ENCODE measurements at regions not wholly inside any gene's neighbourhood (a gene's known extent, or its start where the extent isn't known, plus 50 kb on each side); places are given as distances from the start of the nearest gene placed in this dataset.
"Not testable (repeated sequence)": the region's sequence is repeated elsewhere in the genome, so short reads cannot be mapped to it uniquely, and the experiment has no call there.

- no peak for DNase-seq
These were observed 253.3 kb downstream of the SOX9 start for GRCh38 chr17:72373910-72374741.

GRCh38 chr17:72376526-72377345 is 255.9 kb downstream of the SOX9 start:
- POLR2A ChIA-PET = no interaction called here
- no peak overlapping the region for H3K4me3 Mint-ChIP-seq
- no peaks in the 10 kb centered on the region for H3K36me3 Mint-ChIP-seq
- DNase-seq (no peak), ATAC-seq (no peak)
- peaks cover 2 to 9% (median 4%) of the 10 kb centered on the region in 5 donors for H3K27me3 Mint-ChIP-seq
- peak overlapping the region in 1 of 10 donors; percentile 0 for H3K27ac Mint-ChIP-seq
- no peaks in the 10 kb centered on the region for H3K4me1 Mint-ChIP-seq
- peaks cover 0 to 3% (median 0%) of the 10 kb centered on the region in 9 donors for H3K9me3 Mint-ChIP-seq

More at GRCh38 chr17:72373910-72374741, 253.3 kb downstream of the SOX9 start:
- POLR2A ChIA-PET = no interaction called here
- no peak for ATAC-seq
- H3K4me3 Mint-ChIP-seq = no peak overlapping the region
- H3K27ac Mint-ChIP-seq = no peak overlapping the region
- no peaks in the 10 kb centered on the region for H3K36me3 Mint-ChIP-seq
- no peaks in the 10 kb centered on the region for H3K4me1 Mint-ChIP-seq
- H3K27me3 Mint-ChIP-seq = peaks cover 0 to 9% (median 4%) of the 10 kb centered on the region in 5 donors
- peaks cover 0 to 3% (median 0%) of the 10 kb centered on the region in 9 donors for H3K9me3 Mint-ChIP-seq

GRCh38 chr17:72378414-72379390 is 257.9 kb downstream of the SOX9 start:
- POLR2A ChIA-PET = no interaction called here
- H3K9me3 Mint-ChIP-seq = peaks cover 0 to 3% (median 0%) of the 10 kb centered on the region in 9 donors
- no peaks in the 10 kb centered on the region for H3K36me3 Mint-ChIP-seq
- H3K4me1 Mint-ChIP-seq = peaks cover 0 to 2% (median 0%) of the 10 kb centered on the region in 4 donors
- peaks cover 2 to 10% (median 9%) of the 10 kb centered on the region in 5 donors for H3K27me3 Mint-ChIP-seq
- no peak overlapping the region for H3K4me3 Mint-ChIP-seq
- ATAC-seq = no peak
- DNase-seq = no peak
- no peak overlapping the region for H3K27ac Mint-ChIP-seq

GRCh38 chr17:72379516-72379915 is 258.7 kb downstream of the SOX9 start:
- DNase-seq (no peak), ATAC-seq (no peak)
- no peak overlapping the region for H3K4me3 Mint-ChIP-seq
- H3K9me3 Mint-ChIP-seq = peaks cover 0 to 3% (median 0%) of the 10 kb centered on the region in 9 donors
- peaks cover 0 to 2% (median 0%) of the 10 kb centered on the region in 4 donors for H3K4me1 Mint-ChIP-seq
- no peaks in the 10 kb centered on the region for H3K36me3 Mint-ChIP-seq
- peaks cover 2 to 10% (median 9%) of the 10 kb centered on the region in 5 donors for H3K27me3 Mint-ChIP-seq
- POLR2A ChIA-PET = no interaction called here
- no peak overlapping the region for H3K27ac Mint-ChIP-seq

GRCh38 chr17:72380120-72380519 is 259.3 kb downstream of the SOX9 start:
- Mint-ChIP-seq H3K4me3 (no peak overlapping the region), H3K4me1 (peaks cover 0 to 2% (median 0%) of the 10 kb centered on the region in 4 donors), H3K27me3 (peaks cover 2 to 10% (median 9%) of the 10 kb centered on the region in 5 donors), H3K36me3 (no peaks in the 10 kb centered on the region), H3K27ac (no peak overlapping the region), H3K9me3 (peaks cover 0 to 3% (median 0%) of the 10 kb centered on the region in 9 donors)
- no peak for DNase-seq
- ATAC-seq = no peak
- POLR2A ChIA-PET = no interaction called here

GRCh38 chr17:72380737-72381136 is 259.9 kb downstream of the SOX9 start:
- Mint-ChIP-seq H3K4me3 (no peak overlapping the region), H3K4me1 (peaks cover 0 to 2% (median 0%) of the 10 kb centered on the region in 4 donors), H3K27ac (no peak overlapping the region), H3K36me3 (no peaks in the 10 kb centered on the region), H3K27me3 (peaks cover 2 to 16% (median 9%) of the 10 kb centered on the region in 5 donors), H3K9me3 (peaks cover 0 to 3% (median 0%) of the 10 kb centered on the region in 9 donors)
- ATAC-seq = no peak
- no peak for DNase-seq
- POLR2A ChIA-PET = no interaction called here

- Mint-ChIP-seq H3K36me3 (no peaks in the 10 kb centered on the region), H3K4me3 (no peak overlapping the region), H3K27ac (peak overlapping the region in 1 of 10 donors; percentile 71), H3K9me3 (peaks cover 0 to 2% (median 0%) of the 10 kb centered on the region in 9 donors), H3K4me1 (peaks cover 0 to 2% (median 0%) of the 10 kb centered on the region in 4 donors), H3K27me3 (peaks cover 2 to 24% (median 7%) of the 10 kb centered on the region in 5 donors)
- no peak for DNase-seq
- POLR2A ChIA-PET = no interaction called here
- ATAC-seq = no peak
These were observed 261.0 kb downstream of the SOX9 start for GRCh38 chr17:72381597-72382397.

GRCh38 chr17:72382971-72383722 is 262.3 kb downstream of the SOX9 start:
- POLR2A ChIA-PET = no interaction called here
- Mint-ChIP-seq H3K36me3 (no peaks in the 10 kb centered on the region), H3K9me3 (peaks cover 0 to 3% (median 0%) of the 10 kb centered on the region in 9 donors), H3K4me3 (no peak overlapping the region), H3K27me3 (peaks cover 2 to 23% (median 7%) of the 10 kb centered on the region in 5 donors), H3K27ac (no peak overlapping the region), H3K4me1 (peaks cover 0 to 2% (median 0%) of the 10 kb centered on the region in 4 donors)
- ATAC-seq (no peak), DNase-seq (no peak)

- no peak for DNase-seq
- no peak for ATAC-seq
- Mint-ChIP-seq H3K4me3 (no peak overlapping the region), H3K27me3 (peaks cover 2 to 19% (median 5%) of the 10 kb centered on the region in 5 donors), H3K9me3 (peaks cover 0 to 3% (median 0%) of the 10 kb centered on the region in 9 donors), H3K4me1 (peaks cover 0 to 2% (median 0%) of the 10 kb centered on the region in 4 donors), H3K36me3 (no peaks in the 10 kb centered on the region), H3K27ac (no peak overlapping the region)
- POLR2A ChIA-PET = no interaction called here
These were observed 264.7 kb downstream of the SOX9 start for GRCh38 chr17:72385475-72385874.

- ATAC-seq, H3K9me3 Mint-ChIP-seq, POLR2A ChIA-PET: not testable (repeated sequence)
These were observed 265.4 kb downstream of the SOX9 start for GRCh38 chr17:72386173-72386572.

More at GRCh38 chr17:72386173-72386572, 265.4 kb downstream of the SOX9 start:
- DNase-seq, H3K4me1 Mint-ChIP-seq, H3K4me3 Mint-ChIP-seq, H3K27ac Mint-ChIP-seq, H3K36me3 Mint-ChIP-seq: not testable (repeated sequence)
- peaks cover 0 to 19% (median 7%) of the 10 kb centered on the region in 5 donors for H3K27me3 Mint-ChIP-seq

Measured in naive thymus-derived CD8-positive, alpha-beta T cell (primary cell).